ENCODE measurements at regions not wholly inside any gene's neighbourhood (a gene's known extent, or its start where the extent isn't known, plus 50 kb on each side); places are given as distances from the start of the nearest gene placed in this dataset.

- Histone ChIP-seq H3K36me3 (ENCODE audit: insufficient read depth, low read length) (no peaks in the 10 kb centered on the region), H2AFZ (ENCODE audit: low read length) (no peak overlapping the region), H3K79me2 (ENCODE audit: insufficient read depth, low read depth, low read length) (no peaks in the 10 kb centered on the region), H4K20me1 (ENCODE audit: insufficient read depth, low read length) (no peaks in the 10 kb centered on the region), H3K27ac (ENCODE audit: low read depth, low read length, poor library complexity, severe bottlenecking) (no peak overlapping the region), H3K4me1 (ENCODE audit: insufficient read depth, low read length, poor library complexity, severe bottlenecking) (no peaks in the 10 kb centered on the region), H3K9me2 (ENCODE audit: insufficient read depth, low read length) (no peaks in the 10 kb centered on the region), H3K4me2 (ENCODE audit: low read length) (no peak overlapping the region), H3K9me3 (ENCODE audit: low read length) (no peaks in the 10 kb centered on the region), H3K4me3 (ENCODE audit: low read depth, low read length, poor library complexity, severe bottlenecking) (no peak overlapping the region)
- intact Hi-C loops (cut with micrococcal nuclease; ENCODE audit: unreplicated experiment) = no loop called here
- DNase-seq (ENCODE audit: low spot score) = no peak
- POLR2A ChIA-PET = no interaction called here
- TF ChIP-seq CTCF (conservative IDR thresholded peaks at IDR 0.05; ENCODE audit: low read length) = no peak
- no peak for TF ChIP-seq EZH2phosphoT487 (IDR thresholded peaks at IDR 0.05; ENCODE audit: borderline replicate concordance, low read depth, low read length)
- CTCF ChIA-PET (ENCODE audit: unreplicated experiment) = no interaction called here
- no TSS peak for BruUV-seq (replicated peaks)
Measured at GRCh38 chr12:107302649-107303341, 209.4 kb upstream of the CRY1 start.

- Histone ChIP-seq H3K36me3 (ENCODE audit: insufficient read depth, low read length) (no peaks in the 10 kb centered on the region), H3K9me3 (ENCODE audit: low read length) (no peaks in the 10 kb centered on the region), H3K4me2 (ENCODE audit: low read length) (no peak overlapping the region), H3K27ac (ENCODE audit: low read depth, low read length, poor library complexity, severe bottlenecking) (no peak overlapping the region), H3K4me3 (ENCODE audit: low read depth, low read length, poor library complexity, severe bottlenecking) (no peak overlapping the region), H3K9me2 (ENCODE audit: insufficient read depth, low read length) (no peaks in the 10 kb centered on the region), H4K20me1 (ENCODE audit: insufficient read depth, low read length) (no peaks in the 10 kb centered on the region), H3K79me2 (ENCODE audit: insufficient read depth, low read depth, low read length) (no peaks in the 10 kb centered on the region), H3K4me1 (ENCODE audit: insufficient read depth, low read length, poor library complexity, severe bottlenecking) (no peaks in the 10 kb centered on the region), H2AFZ (ENCODE audit: low read length) (no peak overlapping the region)
- CTCF ChIA-PET (ENCODE audit: unreplicated experiment) = no interaction called here
- intact Hi-C loops (cut with micrococcal nuclease; ENCODE audit: unreplicated experiment) = no loop called here
- TF ChIP-seq CTCF (conservative IDR thresholded peaks at IDR 0.05; ENCODE audit: low read length) (no peak), EZH2phosphoT487 (IDR thresholded peaks at IDR 0.05; ENCODE audit: borderline replicate concordance, low read depth, low read length) (no peak)
- no TSS peak for BruUV-seq (replicated peaks)
- POLR2A ChIA-PET = interaction anchor here (0.6 to 0.8 kb wide), 2 partner anchors 15 to 448 kb away, joined by 3 read pairs; no protein-coding TSS in a partner anchor
- DNase-seq (ENCODE audit: low spot score) = no peak
Measured at GRCh38 chr12:107304588-107305532, 211.5 kb upstream of the CRY1 start.
